Occipital lobe (tissue), 1 donor: ENCODE measurements at regions not wholly inside any gene's neighbourhood (a gene's known extent, or its start where the extent isn't known, plus 50 kb on each side); places are given as distances from the start of the nearest gene placed in this dataset.
"Not testable (repeated sequence)": the region's sequence is repeated elsewhere in the genome, so short reads cannot be mapped to it uniquely, and the experiment has no call there.

Experiments
- DNase-seq: peaks from one replicate; lab custom pipeline; 2025; lab: John Stamatoyannopoulos, UW

DNA sequence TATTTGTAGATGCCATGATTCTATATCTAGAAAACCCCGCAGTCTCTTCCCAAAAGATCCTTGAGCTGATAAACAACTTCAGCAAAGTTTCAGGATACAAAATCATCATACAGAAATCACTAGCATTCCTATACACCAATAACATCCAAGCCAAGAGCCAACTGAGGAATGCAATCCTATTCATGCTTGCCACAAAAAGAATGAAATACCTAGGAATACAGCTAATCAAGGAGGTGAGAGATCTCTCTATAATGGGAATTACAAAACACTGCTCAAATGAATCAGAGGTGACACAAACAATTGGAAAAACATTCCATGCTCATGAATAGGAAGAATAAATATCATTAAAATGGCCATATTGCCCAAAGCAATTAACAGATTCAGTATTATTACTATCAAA is 551.4 kb upstream of the SLC39A10 start:
- DNase-seq: no peak

DNA sequence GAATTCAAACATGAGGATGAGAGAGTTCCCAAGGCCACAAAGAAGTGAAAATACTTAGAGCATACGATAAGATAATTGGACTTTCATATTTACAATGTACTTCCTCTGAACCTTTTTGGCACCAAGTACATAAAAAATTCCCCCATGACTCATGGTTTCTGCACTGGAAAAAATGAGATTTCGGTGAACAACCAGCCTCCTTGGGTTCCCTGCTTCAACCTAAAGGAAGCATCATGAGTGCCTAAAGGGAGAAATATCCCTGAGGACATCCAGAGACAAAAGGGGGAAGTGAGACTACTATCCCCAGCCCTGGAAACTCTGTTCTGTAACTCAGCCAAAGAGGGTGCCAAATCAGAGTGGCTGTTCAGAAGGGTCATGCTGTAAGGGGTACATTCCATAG is 562.7 kb upstream of the SLC39A10 start:
- no peak for DNase-seq

DNA sequence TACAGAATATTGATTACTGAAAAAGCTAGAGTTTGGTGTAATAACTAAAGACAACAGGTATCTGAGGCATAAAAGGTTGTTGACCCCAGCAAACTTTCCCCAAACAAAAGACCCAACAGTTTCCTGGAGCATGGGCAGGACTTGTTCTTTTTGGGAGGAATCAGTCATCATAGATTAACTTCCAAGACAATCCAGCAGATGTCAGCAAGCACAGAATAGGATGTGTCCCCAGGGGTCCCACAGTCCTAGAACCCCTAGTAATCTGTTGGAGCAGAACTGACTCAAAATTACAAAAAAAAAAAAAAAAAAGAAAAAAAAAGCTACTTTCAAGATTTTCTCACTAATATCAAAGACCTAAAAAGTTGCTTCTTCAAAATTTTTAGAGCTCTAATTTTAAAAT is 564.7 kb upstream of the SLC39A10 start:
- no peak for DNase-seq

DNA sequence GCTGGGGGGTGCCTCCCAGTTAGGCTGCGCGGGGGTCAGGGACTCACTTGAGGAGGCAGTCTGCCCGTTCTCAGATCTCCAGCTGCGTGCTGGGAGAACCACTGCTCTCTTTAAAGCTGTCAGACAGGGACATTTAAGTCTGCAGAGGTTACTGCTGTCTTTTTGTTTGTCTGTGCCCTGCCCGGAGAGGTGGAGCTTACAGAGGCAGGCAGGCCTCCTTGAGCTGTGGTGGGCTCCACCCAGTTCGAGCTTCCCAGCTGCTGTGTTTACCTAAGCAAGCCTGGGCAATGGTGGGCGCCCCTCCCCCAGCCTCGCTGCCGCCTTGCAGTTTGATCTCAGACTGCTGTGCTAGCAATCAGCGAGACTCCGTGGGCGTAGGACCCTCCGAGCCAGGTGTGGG is 584.2 kb upstream of the SLC39A10 start:
- DNase-seq: not testable (repeated sequence)

DNA sequence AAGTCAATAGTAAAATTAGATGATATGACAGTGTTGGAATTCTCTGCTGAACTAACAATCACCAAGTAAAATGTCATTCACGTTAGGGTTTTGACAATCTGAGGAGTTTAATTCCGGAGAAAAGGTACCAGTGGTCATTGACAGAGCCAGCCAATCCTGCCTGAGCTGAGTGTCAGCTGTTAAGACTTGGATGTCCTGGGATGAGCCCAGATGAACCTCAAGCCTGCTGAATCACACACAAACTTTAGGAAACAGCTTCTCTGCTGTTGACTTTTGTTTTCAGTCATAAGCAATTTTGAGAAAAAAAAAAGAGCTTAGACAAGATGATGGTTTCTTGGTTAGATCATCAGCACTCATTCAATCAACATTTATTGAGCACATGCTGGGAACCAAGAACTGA is 600.0 kb upstream of the SLC39A10 start:
- DNase-seq: no peak

DNA sequence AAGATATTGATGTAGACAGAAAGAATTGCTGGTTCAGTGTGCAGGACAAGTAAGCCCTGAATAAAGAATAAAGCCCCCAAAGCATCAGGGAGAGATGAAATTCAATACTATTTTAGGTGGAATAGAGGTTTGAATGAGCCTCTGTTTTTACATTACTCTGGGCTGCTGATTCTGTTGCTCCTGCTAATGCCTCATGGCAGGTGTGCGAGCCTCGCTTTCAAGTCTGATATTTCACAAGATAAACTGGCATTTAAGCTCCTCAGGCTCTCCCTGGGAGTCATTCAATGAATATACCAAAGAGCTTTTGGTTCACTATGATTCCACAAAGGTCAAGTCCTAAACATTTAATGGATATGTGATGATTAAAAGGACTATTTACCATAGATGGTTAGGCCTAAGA is 601.0 kb upstream of the SLC39A10 start:
- no peak for DNase-seq

DNA sequence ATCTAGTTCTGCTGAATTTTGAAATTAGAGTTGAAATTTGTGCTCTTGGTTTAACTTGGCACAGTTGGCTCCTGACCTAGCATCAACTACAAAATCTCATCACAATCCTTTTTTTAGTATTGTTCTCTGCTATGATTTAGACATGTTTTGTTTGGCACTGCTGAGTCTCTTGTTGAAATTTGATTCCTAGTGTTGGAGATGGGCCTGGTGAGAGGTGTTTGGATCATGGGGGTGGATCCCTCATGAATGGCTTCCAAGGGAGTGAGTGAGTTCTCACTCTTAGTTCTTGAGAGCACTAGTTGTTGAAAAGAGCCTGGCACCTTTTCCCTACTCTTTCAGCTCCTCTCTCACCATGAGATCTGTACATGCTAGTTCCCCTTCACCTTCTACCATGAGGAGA is 605.6 kb upstream of the SLC39A10 start:
- DNase-seq: no peak

DNA sequence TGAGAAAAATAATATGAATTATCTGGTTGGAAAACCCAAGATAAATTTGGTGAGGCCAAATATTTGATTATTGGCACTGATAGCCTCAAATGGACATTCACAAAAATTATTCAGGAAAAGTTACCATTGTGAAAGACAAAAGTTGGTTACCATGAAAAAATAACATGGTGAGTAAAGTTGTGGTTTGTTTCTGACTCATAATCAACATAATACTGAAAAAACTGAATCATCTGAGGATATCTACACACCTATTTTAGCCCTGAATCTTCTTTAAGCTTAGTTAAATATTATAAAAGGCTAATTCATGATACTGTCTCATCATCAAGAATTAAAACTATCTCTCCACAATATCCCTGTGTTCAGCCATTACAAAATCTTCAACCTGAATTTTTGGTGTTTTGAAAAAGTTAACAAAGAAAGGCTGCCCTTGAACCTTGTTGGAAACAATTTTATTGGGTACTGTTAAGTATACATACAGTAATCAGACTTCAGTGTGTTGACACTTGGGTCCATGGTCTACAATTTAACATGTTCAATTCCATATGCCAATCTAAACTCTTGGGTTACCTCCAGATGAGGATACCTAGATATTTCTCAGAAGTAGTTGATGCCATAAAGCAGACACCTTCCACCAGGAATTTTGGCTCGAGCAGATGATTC is 607.5 kb upstream of the SLC39A10 start:
- DNase-seq: no peak

DNA sequence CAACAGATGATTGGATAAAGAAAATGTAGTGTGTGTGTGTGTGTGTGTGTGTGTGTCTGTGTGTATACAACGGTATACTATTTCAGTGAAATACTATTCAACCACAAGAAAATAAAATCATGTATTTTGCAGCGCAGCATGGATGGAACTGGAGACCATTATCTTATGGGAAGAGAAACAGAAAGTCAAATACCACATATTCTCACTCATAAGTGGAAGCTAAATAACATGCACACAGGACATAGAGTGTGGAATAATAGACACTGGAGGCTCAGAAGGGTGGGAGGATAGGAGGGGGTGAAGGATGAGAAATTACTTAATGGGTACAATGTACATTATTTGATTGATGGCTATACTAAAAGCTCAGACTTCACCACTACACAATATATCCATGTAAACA is 609.1 kb upstream of the SLC39A10 start:
- DNase-seq: no peak

DNA sequence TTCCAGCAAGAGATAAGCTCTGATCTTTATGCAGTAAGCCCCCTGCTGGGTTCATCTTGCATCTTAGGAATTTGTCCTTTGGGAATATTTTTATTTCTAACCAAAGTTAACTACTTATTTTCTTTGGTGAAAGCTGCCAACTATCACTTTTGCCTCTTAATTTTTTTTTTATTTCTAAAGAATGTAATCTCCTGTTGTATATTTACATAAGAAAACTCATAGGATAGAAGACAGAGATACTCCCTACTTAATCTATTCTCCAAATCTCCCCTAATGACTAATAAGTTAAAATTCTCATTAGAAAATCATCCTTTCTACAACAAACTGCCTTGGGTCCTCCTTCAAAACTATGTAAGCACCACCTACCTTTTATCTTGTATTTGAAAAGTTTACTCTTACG is 612.2 kb upstream of the SLC39A10 start:
- no peak for DNase-seq

DNA sequence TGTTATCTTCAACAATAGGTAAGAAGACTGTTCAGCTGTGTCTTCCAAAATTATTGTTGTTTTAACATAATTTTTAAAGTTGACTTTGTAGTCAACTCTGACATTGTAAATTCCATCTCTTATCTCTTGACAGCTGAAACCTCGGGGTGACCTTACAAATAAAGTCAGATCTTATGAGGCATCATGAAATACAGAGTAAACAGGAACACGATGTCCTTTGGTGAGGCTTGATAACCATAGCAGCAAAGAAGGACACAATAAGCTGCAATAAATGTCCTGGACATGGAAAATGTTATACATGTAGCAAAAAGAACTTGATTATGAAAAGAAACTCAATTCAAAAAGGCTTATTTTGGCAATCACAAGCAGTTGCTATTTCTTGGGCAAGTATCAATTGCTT is 618.9 kb upstream of the SLC39A10 start:
- DNase-seq: no peak

DNA sequence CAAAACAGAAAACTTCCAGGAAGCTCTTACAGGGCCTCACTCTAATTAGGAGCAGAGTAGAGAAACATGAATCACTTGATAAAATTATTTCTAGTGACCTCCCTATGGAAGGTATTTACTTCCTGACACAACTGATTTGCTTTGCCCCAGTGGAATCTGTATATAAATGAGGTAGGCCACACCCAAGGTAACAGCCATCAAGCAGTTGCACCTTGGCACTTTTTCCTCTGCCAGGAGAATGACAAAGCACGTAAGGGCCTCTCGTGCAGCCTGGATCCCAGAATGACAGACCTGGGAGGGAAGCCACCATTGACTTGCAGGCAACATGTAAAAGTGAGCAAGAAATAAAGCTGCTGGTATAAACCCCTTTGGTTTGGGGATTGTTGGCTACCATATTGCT is 620.0 kb upstream of the SLC39A10 start:
- no peak for DNase-seq

DNA sequence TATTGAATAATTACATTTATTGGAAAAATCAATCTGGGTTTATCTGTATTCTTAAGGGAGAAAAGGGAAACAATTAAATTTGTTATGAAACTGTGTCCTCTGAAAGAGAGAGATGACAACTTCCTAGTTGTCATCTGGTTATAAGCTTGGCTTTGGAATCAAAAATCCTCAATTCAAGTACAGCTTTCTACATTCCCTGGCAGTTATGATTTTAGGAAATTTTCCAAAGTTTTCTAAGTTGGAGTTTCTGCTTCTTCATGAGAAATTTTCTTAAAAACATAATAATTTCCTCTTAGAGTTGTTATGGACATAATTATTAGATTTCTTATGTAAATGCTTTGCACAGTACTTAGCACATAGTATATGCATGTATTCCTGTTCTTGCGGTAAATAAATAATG is 625.6 kb upstream of the SLC39A10 start:
- DNase-seq: no peak

DNA sequence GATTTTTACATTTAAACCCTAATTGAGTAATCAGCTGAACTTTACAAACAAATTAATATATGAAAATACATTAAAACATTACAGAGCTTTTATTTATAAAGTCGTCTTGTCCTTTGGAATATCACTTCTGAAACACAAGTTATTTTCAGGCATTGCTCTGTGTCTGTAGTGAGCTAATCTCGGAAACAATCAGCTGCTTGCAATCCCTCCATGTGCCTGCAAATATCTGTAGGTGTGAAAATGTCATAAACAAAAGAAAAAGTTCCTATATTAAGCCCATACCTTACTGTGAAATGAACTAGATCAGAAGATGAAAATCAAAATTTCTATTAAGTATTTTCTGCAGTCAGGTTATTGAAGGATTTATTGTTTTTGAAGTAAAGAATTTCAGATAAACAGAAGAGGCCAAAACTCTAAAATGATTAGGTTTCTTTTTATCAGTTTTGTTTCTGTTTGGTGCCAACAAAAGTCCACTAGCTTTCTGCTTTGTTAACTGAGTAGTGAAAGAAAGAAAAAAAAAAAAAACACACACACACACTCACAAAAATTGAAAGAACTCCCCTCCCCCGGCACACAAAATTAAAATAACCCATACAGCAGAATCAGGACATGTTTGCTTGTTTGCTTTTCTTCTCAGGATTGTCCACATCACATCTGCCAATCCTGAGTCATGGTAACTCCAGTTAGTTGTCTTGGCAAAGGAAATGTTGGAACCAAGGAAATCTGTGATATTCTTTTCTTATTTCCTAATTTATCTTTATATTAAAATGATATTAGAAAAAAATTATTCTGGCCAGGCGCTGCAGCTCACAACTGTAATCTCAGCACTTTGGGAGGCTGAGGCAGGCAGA is 627.0 kb upstream of the SLC39A10 start:
- DNase-seq: no peak

DNA sequence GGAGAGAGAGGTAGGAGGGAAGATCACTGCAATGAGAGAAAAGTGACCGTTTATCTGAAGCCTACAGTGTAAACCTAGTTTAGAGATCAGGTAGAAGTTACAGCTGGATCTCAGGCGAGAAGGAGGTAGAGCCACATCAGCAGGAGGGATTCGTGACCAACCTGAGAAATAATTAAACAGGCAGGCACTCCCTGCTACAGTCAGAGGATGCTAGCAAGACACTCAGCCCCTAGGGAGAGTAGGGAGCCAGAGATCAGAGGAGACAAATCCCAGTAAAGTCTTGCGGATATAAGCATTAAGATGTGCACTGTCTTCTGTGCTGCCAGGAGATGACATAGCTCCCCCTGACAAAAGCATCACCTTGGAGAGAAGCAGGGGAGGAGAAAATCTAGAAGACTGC is 629.1 kb upstream of the SLC39A10 start:
- no peak for DNase-seq

DNA sequence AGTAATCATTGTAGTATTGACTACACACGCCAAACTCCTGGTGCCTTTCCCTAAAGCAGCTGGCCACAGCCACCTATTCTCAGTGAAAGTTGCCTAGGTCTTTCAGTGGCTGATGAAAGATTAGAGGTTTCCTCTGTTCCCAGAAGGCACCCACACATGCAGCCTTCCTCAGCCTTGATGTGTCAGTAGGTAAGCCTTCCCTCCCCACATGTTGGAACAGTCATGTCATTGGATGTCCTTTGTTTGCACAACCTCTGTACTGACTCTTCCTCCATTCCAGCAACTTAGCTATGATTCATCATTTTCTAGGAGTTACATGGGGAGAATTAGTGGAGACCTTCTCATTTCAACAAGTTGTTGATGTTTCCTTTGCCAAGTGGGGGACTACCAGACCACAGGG is 630.8 kb upstream of the SLC39A10 start:
- no peak for DNase-seq

DNA sequence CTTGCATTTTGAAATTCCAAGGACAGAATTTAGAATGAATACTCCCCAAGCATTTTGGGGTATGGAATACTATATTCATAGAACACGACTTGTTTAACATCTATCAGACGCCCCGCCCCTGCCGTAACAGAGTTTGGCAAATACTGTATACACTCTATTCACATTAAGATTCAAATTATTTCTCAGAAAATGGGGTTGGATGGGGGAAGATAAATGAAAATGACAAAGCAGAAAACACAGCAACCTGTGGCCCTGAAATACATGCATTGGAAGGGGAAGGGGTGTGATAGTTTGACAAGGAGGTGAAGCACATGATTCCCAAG is 634.6 kb upstream of the SLC39A10 start:
- no peak for DNase-seq

DNA sequence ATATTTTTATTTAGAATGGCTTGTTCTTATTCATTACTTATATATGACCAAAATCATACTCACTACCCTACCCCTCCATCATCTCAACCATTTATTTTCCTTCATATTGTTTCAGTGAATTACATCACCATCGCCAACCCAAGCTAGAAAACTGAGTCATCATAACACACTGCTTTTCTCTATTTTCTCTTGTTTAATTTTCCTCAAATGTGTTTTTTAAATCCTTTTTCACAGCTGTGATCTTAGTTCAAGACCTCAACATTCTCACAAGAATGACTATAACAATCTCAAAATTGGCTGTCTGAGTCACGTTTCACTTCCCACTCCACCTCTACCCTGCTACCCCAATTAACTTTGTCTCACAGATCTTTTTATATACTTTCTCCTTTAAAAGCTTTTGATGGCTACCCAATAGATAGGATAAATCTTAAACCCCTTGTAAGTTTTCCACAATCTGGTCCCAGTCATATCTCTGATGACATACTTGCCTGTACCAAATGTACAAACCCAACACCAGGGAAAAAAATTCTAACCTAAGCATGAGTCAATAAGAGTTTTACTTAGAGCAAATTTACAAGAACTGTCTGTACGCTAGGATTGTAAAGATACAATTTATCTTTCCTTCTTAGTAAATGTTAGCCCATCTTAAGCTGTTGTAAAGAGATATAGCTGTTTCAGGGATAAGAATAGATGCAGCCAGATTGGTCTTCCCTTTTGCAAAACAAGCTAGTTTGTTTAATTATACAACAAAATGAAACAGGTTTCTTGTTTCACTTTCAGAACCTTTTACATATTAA is 635.1 kb upstream of the SLC39A10 start:
- no peak for DNase-seq

DNA sequence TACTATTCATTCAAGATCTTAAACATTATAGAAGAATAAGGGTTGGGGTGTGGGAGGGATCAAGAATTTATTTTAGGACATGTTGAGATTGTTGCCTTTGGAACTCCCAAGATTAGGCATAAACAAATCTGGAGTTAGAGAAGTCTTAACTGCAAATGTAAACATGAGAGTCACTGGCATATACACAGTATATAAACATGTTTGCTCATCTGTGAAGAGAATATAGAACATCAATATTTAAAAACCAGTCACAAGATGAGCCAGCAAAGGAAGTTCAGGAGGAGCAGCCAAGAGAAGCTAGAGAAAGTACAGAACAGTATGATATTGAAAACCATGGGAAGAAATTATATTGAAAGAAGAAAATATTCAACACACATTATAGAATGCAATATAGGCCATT is 638.6 kb upstream of the SLC39A10 start:
- no peak for DNase-seq

DNA sequence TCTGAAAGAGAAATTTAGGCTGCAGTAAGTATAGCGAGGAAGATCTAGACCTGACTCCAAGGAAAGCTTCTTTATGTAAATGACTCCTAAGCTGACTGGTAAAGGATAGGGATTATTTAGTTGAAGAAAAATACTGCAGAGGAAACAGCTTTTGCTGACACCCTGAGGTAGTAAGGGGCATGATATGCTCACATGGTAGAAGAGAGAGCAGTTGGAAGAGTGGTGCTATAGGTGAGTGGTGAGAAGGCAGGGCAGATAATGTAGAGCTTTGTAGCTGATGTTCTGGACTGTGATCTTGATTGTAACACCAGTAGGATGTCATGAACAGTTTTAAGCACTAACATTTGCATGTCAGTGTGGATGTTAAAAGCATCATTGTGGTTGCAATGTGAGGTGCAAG is 639.1 kb upstream of the SLC39A10 start:
- no peak for DNase-seq

DNA sequence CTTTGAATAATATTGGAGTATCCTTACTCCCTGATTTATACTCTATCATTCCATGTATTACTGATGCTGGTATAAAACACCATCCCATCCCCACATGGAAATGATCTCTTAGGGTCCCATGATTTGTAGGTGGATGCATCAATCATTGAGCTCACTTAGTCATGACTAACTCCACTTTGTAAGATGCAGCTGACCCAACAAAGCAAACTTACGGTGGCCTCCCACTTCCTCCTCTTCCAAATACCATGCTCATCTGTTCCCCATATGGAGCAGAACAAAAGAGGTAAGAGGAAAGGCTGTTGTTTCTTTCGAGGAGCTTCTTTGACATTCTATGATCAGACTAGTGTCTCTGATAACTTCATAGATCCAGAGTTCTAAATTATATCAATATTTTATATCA is 640.2 kb upstream of the SLC39A10 start:
- no peak for DNase-seq

DNA sequence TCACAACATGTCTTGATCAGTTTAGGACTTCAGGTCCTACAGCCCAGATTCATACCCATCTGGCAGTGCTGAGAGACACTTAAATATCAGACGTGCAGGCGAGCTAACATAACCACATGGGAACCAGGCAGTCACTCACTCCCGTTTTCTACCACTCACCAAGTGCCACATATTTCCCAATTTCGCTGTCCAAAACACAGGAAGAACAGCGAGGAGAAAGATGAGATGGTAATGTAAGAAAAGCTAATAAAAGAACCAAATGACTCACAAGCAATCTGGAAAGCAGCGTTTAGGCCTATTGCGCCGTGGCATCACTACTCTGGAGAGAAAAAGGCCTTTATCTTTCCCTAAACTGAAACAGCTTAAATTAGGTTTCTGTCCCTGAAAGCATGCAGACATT is 647.8 kb upstream of the SLC39A10 start:
- DNase-seq: peak; percentile 30

DNA sequence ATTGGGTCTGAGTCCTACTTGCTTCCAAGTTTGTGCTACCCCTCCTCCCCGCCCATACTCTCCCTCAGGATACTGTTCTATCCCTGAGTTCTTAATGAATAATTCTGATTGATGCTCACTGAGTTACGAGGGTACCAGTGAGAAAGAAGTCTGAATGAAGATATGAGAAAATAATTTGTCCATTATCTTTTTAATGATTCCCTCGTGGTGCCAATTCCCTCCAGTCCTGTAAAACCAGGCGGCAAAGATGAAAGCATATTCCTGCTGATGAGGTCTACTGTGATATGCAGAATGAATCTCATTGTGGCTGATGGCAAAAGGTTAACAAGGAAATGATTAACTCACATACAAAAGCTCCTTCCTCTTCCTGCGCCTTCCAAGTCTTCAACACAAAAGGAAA is 650.2 kb upstream of the SLC39A10 start:
- no peak for DNase-seq
